Fibroblast of lung (primary cell): ENCODE measurements at regions not wholly inside any gene's neighbourhood (a gene's known extent, or its start where the extent isn't known, plus 50 kb on each side); places are given as distances from the start of the nearest gene placed in this dataset.

Experiments used
- DNase-seq, 2 donors: peaks; one replicate each; pipeline versions ENCODE4 v3.0.0 to v3.0.0-alpha.2; 2010; ENCODE audit warnings: low read depth in 2 of 2
- H2AFZ ChIP-seq: 2 replicates; pipeline ENCODE4 v1.5.1; 2012; ENCODE audit warnings: low read length, control low read depth, inconsistent platforms
- H3K27ac ChIP-seq: 2 replicates; pipeline ENCODE4 v1.5.1; 2011; ENCODE audit warnings: low read length, control low read depth; ENCODE audit not compliant: insufficient read depth
- H3K27me3 ChIP-seq: 2 replicates; pipeline ENCODE4 v1.5.1; 2011; ENCODE audit warnings: mild to moderate bottlenecking, low read length; ENCODE audit not compliant: control insufficient read depth, insufficient read depth
- H3K36me3 ChIP-seq: 2 replicates; pipeline ENCODE4 v1.5.1; 2011; ENCODE audit warnings: low read length; ENCODE audit not compliant: control insufficient read depth, insufficient read depth
- H3K4me1 ChIP-seq: 2 replicates; pipeline ENCODE4 v1.5.1; 2011; ENCODE audit warnings: low read length; ENCODE audit not compliant: control insufficient read depth, insufficient read depth; ENCODE audit errors: extremely low read depth
- H3K4me2 ChIP-seq: 2 replicates; pipeline ENCODE4 v1.5.1; 2011; ENCODE audit warnings: low read length, control low read depth; ENCODE audit not compliant: insufficient read depth; ENCODE audit errors: extremely low read depth
- H3K4me3 ChIP-seq, 4 experiments: fragments of 200-600 bp in 1 of 4; sonication (generic) in 1 of 4; replicated peaks in 1 of 4; 2 replicates each; pipeline ENCODE4 v1.5.1; 2011 to 2016; ENCODE audit warnings: low read length in 4 of 4, low read depth in 3 of 4, mild to moderate bottlenecking in 3 of 4, control low read depth in 2 of 4, inconsistent platforms in 1 of 4, mixed read lengths in 1 of 4; ENCODE audit not compliant: insufficient read depth in 1 of 4; ENCODE audit errors: control extremely low read depth in 1 of 4
- H3K79me2 ChIP-seq: 2 replicates; pipeline ENCODE4 v1.5.1; 2012; ENCODE audit warnings: mild to moderate bottlenecking, low read length, inconsistent platforms; ENCODE audit not compliant: control insufficient read depth, insufficient read depth
- H3K9ac ChIP-seq: 2 replicates; pipeline ENCODE4 v1.5.1; 2011; ENCODE audit warnings: mild to moderate bottlenecking, low read length, control low read depth; ENCODE audit not compliant: insufficient read depth
- H3K9me3 ChIP-seq: 2 replicates; pipeline ENCODE4 v1.5.1; 2012; ENCODE audit warnings: low read depth, low read length; ENCODE audit not compliant: control insufficient read depth, insufficient read depth
- H4K20me1 ChIP-seq: 2 replicates; pipeline ENCODE4 v1.5.1; 2011; ENCODE audit warnings: low read length; ENCODE audit not compliant: control insufficient read depth, insufficient read depth; ENCODE audit errors: extremely low read depth
- EZH2 ChIP-seq: IDR thresholded peaks from 2 replicates; pipeline ENCODE4 v1.5.1; 2012; ENCODE audit warnings: low read length, control low read depth, mild to moderate bottlenecking; ENCODE audit errors: missing control alignments
- TF ChIP-seq, protein P1 (sequence below), 2 donors: IDR thresholded peaks in 1 of 2; conservative IDR thresholded peaks in 1 of 2; 1 replicate in 1 of 2; 2 replicates in 1 of 2; pipeline ENCODE4 v1.5.1; 2011 to 2012; ENCODE audit warnings: low read length in 2 of 2, control low read depth in 1 of 2, inconsistent platforms in 1 of 2, low read depth in 1 of 2, mild to moderate bottlenecking in 1 of 2

DNA sequence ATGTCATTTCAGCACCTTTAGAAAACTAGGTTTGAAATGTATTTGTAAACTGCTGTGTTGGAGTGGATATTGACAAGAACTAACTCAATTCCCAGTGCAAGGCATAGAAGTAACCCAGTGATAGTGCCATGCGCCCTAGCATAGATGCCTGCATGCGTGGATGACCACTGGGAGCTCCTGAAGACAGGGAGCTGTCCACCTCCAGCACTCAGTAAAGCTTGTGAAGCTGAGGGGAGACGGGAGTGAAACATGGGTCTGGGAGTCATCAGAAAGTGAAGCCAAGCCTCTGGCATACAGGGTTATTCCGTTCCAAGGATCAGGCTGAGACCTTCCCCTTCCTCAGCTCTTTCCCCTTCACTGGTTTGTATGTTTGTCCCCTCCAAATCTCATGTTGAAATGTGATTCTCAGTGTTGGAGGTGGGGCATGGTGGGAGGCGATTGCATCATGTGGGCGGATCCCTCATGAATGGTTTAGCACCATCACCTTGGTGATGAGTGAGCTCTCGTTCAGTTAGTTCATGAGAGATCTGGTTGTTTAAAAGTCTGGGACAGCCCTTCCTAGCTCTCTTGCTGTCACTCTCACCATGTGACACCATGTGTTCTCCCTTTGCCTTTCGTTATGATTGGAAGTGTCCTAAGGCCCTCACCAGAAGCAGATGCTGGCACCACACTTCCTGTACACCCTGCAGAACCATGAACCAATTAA is 146.5 kb upstream of the FERMT1 start:
- H3K9me3 ChIP-seq: no peaks in the 10 kb centered on the region
- no peak overlapping the region for H3K27ac ChIP-seq
- H3K36me3 ChIP-seq: no peaks in the 10 kb centered on the region

DNA sequence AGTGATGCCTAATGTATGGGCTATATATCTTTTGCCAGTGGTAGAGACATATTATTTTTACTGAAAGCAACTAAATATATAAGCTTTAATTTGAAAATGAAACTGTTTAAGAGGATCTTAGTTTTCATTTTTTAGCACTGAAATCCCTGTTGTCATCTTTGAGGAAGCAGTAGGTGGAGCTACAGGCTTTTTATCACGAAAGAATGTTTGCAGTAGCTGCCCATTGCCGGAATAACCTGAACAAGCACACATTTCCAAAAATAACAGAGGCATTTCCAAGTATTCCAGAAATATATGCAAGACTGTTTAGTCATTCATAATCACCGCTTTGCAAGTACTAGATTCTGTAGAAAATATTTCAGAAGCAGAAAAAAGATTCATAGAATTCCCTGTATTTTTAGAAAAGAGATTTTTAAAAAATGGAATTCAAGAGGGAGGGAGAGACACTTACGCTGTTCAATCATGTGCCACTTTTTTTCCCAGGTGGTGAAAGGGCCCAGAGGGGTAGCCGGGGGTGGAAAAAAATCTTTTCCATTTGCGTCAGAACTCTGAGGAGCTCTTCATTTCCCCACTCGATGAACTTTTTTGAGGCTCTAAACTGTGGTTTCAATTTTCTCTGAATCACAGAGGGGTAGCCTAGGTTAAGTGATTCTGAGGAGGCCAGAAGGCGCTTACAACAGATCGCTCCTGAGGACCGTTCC is 142.5 kb upstream of the FERMT1 start:
- Histone ChIP-seq H4K20me1 (no peaks in the 10 kb centered on the region), H3K9me3 (no peaks in the 10 kb centered on the region), H3K4me3 (peak overlapping the region in 2 of 4 experiments; percentile 27 to 56), H2AFZ (peak overlapping the region; percentile 11), H3K79me2 (no peaks in the 10 kb centered on the region), H3K36me3 (no peaks in the 10 kb centered on the region), H3K27me3 (no peaks in the 10 kb centered on the region), H3K4me2 (peak overlapping the region; percentile 69), H3K27ac (no peak overlapping the region), H3K4me1 (peaks cover 2% of the 10 kb centered on the region), H3K9ac (no peak overlapping the region)
- TF ChIP-seq, protein P1, sequence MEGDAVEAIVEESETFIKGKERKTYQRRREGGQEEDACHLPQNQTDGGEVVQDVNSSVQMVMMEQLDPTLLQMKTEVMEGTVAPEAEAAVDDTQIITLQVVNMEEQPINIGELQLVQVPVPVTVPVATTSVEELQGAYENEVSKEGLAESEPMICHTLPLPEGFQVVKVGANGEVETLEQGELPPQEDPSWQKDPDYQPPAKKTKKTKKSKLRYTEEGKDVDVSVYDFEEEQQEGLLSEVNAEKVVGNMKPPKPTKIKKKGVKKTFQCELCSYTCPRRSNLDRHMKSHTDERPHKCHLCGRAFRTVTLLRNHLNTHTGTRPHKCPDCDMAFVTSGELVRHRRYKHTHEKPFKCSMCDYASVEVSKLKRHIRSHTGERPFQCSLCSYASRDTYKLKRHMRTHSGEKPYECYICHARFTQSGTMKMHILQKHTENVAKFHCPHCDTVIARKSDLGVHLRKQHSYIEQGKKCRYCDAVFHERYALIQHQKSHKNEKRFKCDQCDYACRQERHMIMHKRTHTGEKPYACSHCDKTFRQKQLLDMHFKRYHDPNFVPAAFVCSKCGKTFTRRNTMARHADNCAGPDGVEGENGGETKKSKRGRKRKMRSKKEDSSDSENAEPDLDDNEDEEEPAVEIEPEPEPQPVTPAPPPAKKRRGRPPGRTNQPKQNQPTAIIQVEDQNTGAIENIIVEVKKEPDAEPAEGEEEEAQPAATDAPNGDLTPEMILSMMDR (conservative IDR thresholded peaks at IDR 0.05 in 1 of 2, IDR thresholded peaks at IDR 0.05 in 1 of 2; ENCODE audit: low read depth in 1 of 2, low read length in 2 of 2): peak; percentile 52 to 58
- TF ChIP-seq EZH2: no peak
- DNase-seq: peak; percentile 87 to 89

More for the DNA sequence above, 146.5 kb upstream of the FERMT1 start:
- Histone ChIP-seq H3K9ac (no peak overlapping the region), H3K4me2 (no peak overlapping the region), H3K4me3 (no peak overlapping the region), H3K4me1 (peaks cover 2% of the 10 kb centered on the region), H3K27me3 (no peaks in the 10 kb centered on the region), H2AFZ (no peak overlapping the region), H3K79me2 (no peaks in the 10 kb centered on the region), H4K20me1 (no peaks in the 10 kb centered on the region)
- TF ChIP-seq, protein P1 (conservative IDR thresholded peaks at IDR 0.05 in 1 of 2, IDR thresholded peaks at IDR 0.05 in 1 of 2; ENCODE audit: low read depth in 1 of 2, low read length in 2 of 2): no peak
- no peak for TF ChIP-seq EZH2
- no peak for DNase-seq

- Histone ChIP-seq H3K79me2 (no peaks in the 10 kb centered on the region), H3K27me3 (no peaks in the 10 kb centered on the region), H3K27ac (no peak overlapping the region), H3K9ac (no peak overlapping the region), H3K4me3 (no peak overlapping the region), H3K4me2 (no peak overlapping the region), H2AFZ (no peak overlapping the region), H4K20me1 (no peaks in the 10 kb centered on the region), H3K36me3 (no peaks in the 10 kb centered on the region), H3K9me3 (no peaks in the 10 kb centered on the region), H3K4me1 (no peaks in the 10 kb centered on the region)
- no peak for DNase-seq
- TF ChIP-seq, protein P1 (conservative IDR thresholded peaks at IDR 0.05 in 1 of 2, IDR thresholded peaks at IDR 0.05 in 1 of 2; ENCODE audit: low read depth in 1 of 2, low read length in 2 of 2): no peak
- TF ChIP-seq EZH2: no peak
Measured at GRCh38 chr20:6253396-6253795, 130.6 kb upstream of the FERMT1 start.
